NB4 (cell line): ENCODE measurements at regions not wholly inside any gene's neighbourhood (a gene's known extent, or its start where the extent isn't known, plus 50 kb on each side); places are given as distances from the start of the nearest gene placed in this dataset.

Experiments
- MYC ChIP-seq: IDR thresholded peaks from 2 replicates; pipeline ENCODE4 v1.6.1; 2011; ENCODE audit warnings: low read depth, low read length
- POLR2A ChIP-seq: IDR thresholded peaks from 2 replicates; pipeline ENCODE4 v1.6.1; 2011; ENCODE audit warnings: mild to moderate bottlenecking; ENCODE audit not compliant: insufficient read length; ENCODE audit errors: extremely low read depth
- TF ChIP-seq, protein P1 (sequence below): IDR thresholded peaks from one replicate; pipeline ENCODE4 v1.5.1; 2012; ENCODE audit warnings: low read depth, low read length

DNA sequence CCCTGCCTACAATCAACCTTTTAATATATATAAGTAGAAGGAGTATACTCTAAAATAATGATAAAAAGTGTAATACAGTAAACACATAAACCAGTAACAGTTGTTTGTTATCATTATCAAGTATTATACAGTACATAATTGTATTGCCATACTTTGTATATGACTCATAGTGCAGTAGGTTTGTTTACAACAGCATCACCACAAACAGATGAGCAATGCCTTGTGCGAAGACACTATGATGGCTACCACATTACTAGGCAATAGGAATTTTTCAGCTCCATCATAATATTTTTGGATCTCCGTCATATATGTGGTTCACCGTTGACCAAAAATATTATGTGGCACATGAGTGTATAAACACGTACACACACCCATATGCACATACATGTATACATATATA lies 69.7 kb upstream of the APC start:
- TF ChIP-seq, protein P1, sequence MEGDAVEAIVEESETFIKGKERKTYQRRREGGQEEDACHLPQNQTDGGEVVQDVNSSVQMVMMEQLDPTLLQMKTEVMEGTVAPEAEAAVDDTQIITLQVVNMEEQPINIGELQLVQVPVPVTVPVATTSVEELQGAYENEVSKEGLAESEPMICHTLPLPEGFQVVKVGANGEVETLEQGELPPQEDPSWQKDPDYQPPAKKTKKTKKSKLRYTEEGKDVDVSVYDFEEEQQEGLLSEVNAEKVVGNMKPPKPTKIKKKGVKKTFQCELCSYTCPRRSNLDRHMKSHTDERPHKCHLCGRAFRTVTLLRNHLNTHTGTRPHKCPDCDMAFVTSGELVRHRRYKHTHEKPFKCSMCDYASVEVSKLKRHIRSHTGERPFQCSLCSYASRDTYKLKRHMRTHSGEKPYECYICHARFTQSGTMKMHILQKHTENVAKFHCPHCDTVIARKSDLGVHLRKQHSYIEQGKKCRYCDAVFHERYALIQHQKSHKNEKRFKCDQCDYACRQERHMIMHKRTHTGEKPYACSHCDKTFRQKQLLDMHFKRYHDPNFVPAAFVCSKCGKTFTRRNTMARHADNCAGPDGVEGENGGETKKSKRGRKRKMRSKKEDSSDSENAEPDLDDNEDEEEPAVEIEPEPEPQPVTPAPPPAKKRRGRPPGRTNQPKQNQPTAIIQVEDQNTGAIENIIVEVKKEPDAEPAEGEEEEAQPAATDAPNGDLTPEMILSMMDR, result no peak
- TF ChIP-seq POLR2A, result no peak
- no peak for TF ChIP-seq MYC
